ENCODE measurements at regions not wholly inside any gene's neighbourhood (a gene's known extent, or its start where the extent isn't known, plus 50 kb on each side); places are given as distances from the start of the nearest gene placed in this dataset.

DNA sequence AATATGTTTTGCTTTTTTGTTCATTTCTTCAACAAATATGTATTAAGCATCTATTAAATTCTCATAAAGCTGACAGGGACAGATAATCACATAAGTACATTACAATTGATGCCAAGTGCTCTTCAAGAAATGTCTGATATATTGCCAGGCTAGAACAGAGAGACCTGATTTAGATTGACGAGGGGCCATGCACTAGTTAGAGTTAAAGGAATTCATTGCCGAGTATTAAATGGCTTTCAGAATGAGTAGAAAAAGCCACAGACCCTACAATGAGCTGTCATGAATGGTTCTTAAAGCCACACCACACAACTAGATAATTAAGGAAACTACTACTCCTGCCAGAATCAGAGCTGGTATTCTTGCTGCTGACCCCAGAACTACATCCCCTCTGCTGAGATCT lies 250.2 kb upstream of the MME start:
- TF ChIP-seq, protein P1, sequence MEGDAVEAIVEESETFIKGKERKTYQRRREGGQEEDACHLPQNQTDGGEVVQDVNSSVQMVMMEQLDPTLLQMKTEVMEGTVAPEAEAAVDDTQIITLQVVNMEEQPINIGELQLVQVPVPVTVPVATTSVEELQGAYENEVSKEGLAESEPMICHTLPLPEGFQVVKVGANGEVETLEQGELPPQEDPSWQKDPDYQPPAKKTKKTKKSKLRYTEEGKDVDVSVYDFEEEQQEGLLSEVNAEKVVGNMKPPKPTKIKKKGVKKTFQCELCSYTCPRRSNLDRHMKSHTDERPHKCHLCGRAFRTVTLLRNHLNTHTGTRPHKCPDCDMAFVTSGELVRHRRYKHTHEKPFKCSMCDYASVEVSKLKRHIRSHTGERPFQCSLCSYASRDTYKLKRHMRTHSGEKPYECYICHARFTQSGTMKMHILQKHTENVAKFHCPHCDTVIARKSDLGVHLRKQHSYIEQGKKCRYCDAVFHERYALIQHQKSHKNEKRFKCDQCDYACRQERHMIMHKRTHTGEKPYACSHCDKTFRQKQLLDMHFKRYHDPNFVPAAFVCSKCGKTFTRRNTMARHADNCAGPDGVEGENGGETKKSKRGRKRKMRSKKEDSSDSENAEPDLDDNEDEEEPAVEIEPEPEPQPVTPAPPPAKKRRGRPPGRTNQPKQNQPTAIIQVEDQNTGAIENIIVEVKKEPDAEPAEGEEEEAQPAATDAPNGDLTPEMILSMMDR (IDR thresholded peaks at IDR 0.05): no peak
- TF ChIP-seq POLR2AphosphoS5 (IDR thresholded peaks at IDR 0.05) (no peak), POLR2A (IDR thresholded peaks at IDR 0.05) (no peak)

Measured in stomach (tissue), 4 donors.